ENCODE measurements at regions not wholly inside any gene's neighbourhood (a gene's known extent, or its start where the extent isn't known, plus 50 kb on each side); places are given as distances from the start of the nearest gene placed in this dataset.

DNA sequence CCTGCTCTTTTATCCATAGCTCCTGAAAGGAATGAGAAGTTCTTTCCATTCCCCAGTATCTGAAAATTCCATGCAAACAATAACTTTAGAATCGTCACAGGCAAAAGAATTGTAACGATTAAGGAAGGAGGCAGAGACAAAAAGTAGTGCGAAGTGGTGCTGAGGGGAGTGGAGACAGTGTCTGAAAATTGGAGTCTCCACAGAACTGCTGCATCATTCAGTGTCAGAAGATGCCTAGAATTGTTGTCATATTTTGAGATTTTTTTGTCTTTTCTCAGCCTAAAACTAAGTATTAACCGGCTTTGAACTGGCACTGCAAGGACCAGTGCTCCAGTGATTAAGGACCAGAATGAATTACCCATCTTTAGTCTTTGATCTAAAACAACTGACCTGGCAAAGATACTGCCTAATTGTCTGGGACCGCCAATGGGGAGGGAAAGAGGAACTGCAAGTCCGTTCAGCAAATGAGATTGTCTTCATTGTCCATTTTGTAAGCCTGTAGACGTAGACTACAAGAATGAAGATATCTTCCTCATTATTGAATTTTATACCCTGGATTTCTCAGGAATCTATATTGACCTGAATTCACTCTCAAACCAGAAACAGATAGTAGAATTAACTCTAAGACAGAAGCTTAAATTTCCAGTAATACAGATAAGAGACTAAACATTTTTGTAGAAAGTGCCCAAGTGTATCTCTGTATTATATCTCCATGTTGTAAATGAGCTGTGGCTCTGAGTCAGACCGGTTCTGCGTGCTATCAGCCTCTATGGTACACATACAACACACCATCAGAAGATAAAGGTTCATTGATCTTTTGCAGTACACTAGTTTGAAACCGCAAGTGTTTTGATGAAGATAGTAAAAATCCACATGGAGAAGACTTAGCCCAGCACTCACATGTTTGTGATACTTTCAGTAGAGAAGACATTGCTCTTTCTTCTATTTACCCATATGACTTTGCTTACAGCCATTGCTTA is 293.2 kb downstream of the EFNB2 start:
- H3K27ac ChIP-seq (ENCODE audit: insufficient read depth, low read length), result no peak overlapping the region
- POLR2A ChIA-PET (ENCODE audit: unreplicated experiment), result no interaction called here
- intact Hi-C loops (cut with micrococcal nuclease), result no loop called here
- no peak overlapping the region for H3K56ac ChIP-seq (ENCODE audit: extremely low read depth, insufficient read depth, low read length)
- ATAC-seq (ENCODE audit: low read depth) (peak; percentile 65), DNase-seq (peak; percentile 2)
- no peak overlapping the region for H3K23ac ChIP-seq (ENCODE audit: low read depth, low read length)
- no peak overlapping the region for H2BK120ac ChIP-seq (ENCODE audit: low read depth, low read length)
- H3K18ac ChIP-seq (ENCODE audit: low read depth, low read length), result no peak overlapping the region
- no peak overlapping the region for H2BK15ac ChIP-seq (ENCODE audit: low read depth, low read length)
- H4K91ac ChIP-seq (ENCODE audit: insufficient read depth, low read depth, low read length), result no peak overlapping the region
- no peak overlapping the region for H2BK20ac ChIP-seq (ENCODE audit: low read depth, low read length)
- no peak overlapping the region for H3K4me2 ChIP-seq (ENCODE audit: low read depth, low read length)
- no peaks in the 10 kb centered on the region for H3K27me3 ChIP-seq (ENCODE audit: control insufficient read depth, insufficient read depth, low read length)
- no peaks in the 10 kb centered on the region for H3K79me1 ChIP-seq (ENCODE audit: low read depth in 1 of 2, low read length in 2 of 2)
- H2AFZ ChIP-seq (replicated peaks; ENCODE audit: low read length, poor library complexity), result no peak overlapping the region
- H3K4me1 ChIP-seq (ENCODE audit: control insufficient read depth, insufficient read depth, low read length), result no peaks in the 10 kb centered on the region
- no peak overlapping the region for H2AK5ac ChIP-seq (ENCODE audit: low read depth, low read length)
- H3K4ac ChIP-seq (ENCODE audit: low read depth, low read length), result no peak overlapping the region
- CTCF ChIA-PET, result no interaction called here
- H4K5ac ChIP-seq (ENCODE audit: low read depth, low read length), result no peak overlapping the region
- dilution Hi-C loops (cut with HindIII; ENCODE audit: low sequenced_read_pairs, unreplicated experiment), result no loop called here
- in situ Hi-C loops (cut with MboI; ENCODE audit: low sequenced_read_pairs), result no loop called here
- TF ChIP-seq NFE2L2 (IDR thresholded peaks at IDR 0.05; ENCODE audit: low read depth, low read length), result peak; percentile 51; the same call in 1 of the 2 replicates
- no peak for TF ChIP-seq MAZ (IDR thresholded peaks at IDR 0.05; ENCODE audit: borderline replicate concordance, low read depth, low read length)
- no peak for TF ChIP-seq RAD21 (IDR thresholded peaks at IDR 0.05; ENCODE audit: low read length)
- TF ChIP-seq MAFK (IDR thresholded peaks at IDR 0.05; ENCODE audit: low read depth, low read length), result no peak
- no peak for TF ChIP-seq MXI1 (IDR thresholded peaks at IDR 0.05; ENCODE audit: borderline replicate concordance, low read depth, low read length)
- no peak for TF ChIP-seq RCOR1 (IDR thresholded peaks at IDR 0.05; ENCODE audit: insufficient replicate concordance, low read length)
- TF ChIP-seq, protein P1, sequence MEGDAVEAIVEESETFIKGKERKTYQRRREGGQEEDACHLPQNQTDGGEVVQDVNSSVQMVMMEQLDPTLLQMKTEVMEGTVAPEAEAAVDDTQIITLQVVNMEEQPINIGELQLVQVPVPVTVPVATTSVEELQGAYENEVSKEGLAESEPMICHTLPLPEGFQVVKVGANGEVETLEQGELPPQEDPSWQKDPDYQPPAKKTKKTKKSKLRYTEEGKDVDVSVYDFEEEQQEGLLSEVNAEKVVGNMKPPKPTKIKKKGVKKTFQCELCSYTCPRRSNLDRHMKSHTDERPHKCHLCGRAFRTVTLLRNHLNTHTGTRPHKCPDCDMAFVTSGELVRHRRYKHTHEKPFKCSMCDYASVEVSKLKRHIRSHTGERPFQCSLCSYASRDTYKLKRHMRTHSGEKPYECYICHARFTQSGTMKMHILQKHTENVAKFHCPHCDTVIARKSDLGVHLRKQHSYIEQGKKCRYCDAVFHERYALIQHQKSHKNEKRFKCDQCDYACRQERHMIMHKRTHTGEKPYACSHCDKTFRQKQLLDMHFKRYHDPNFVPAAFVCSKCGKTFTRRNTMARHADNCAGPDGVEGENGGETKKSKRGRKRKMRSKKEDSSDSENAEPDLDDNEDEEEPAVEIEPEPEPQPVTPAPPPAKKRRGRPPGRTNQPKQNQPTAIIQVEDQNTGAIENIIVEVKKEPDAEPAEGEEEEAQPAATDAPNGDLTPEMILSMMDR (conservative IDR thresholded peaks at IDR 0.05; ENCODE audit: low read depth, low read length), result no peak
- TF ChIP-seq ELK1 (IDR thresholded peaks at IDR 0.05; ENCODE audit: borderline replicate concordance, low read depth, low read length), result no peak
- TF ChIP-seq BHLHE40 (IDR thresholded peaks at IDR 0.05; ENCODE audit: low read depth, low read length), result no peak
- H3K9me1 ChIP-seq (ENCODE audit: insufficient read depth, low read length), result no peaks in the 10 kb centered on the region
- no peak overlapping the region for H2BK5ac ChIP-seq (ENCODE audit: low read depth, low read length, poor library complexity, severe bottlenecking)
- no peaks in the 10 kb centered on the region for H4K20me1 ChIP-seq (ENCODE audit: insufficient read depth, low read length)
- no peak overlapping the region for H2AK9ac ChIP-seq (replicated peaks; ENCODE audit: low read depth, low read length, poor library complexity)
- BruUV-seq (replicated peaks), result no TSS peak
- no peaks in the 10 kb centered on the region for H3K9me3 ChIP-seq (ENCODE audit: control insufficient read depth, insufficient read depth, low read length)
- no peak overlapping the region for H3K14ac ChIP-seq (replicated peaks; ENCODE audit: low read depth, low read length)
- 80% methylated on average over 1 of the region's 10 CpGs; no CpG with 5 or more reads in 1 of the 2 experiments for WGBS, 2 experiments (ENCODE audit: extremely low coverage in 2 of 2, insufficient read length in 1 of 2)
- no peak overlapping the region for H3K4me3 ChIP-seq (ENCODE audit: insufficient read depth, low read depth, low read length)
- H3K36me3 ChIP-seq (ENCODE audit: control insufficient read depth, insufficient read depth, low read length), result no peaks in the 10 kb centered on the region
- H4K8ac ChIP-seq (ENCODE audit: low read depth in 2 of 2, low read length in 2 of 2), result no peak overlapping the region
- no peak overlapping the region for H3K9ac ChIP-seq (ENCODE audit: low read depth, low read length)

All from IMR-90 (cell line).